GM12891 (cell line): ENCODE measurements at regions not wholly inside any gene's neighbourhood (a gene's known extent, or its start where the extent isn't known, plus 50 kb on each side); places are given as distances from the start of the nearest gene placed in this dataset.

Experiments
- PAX5 ChIP-seq: IDR thresholded peaks from 2 replicates; pipeline ENCODE4 v1.6.1; 2011; ENCODE audit warnings: low read length, moderate library complexity, mild to moderate bottlenecking; ENCODE audit not compliant: insufficient read depth, severe bottlenecking
- POLR2A ChIP-seq: IDR thresholded peaks from 2 replicates; pipeline ENCODE4 v1.6.1; 2011; ENCODE audit warnings: low read depth, low read length, control low read depth
- POLR2AphosphoS5 ChIP-seq: IDR thresholded peaks from 2 replicates; pipeline ENCODE4 v1.6.1; 2011; ENCODE audit warnings: low read depth, low read length, control low read depth
- POU2F2 ChIP-seq: IDR thresholded peaks from 2 replicates; pipeline ENCODE4 v1.6.1; 2011; ENCODE audit warnings: low read depth, mild to moderate bottlenecking, control low read depth, low read length, moderate library complexity
- SPI1 ChIP-seq: IDR thresholded peaks from 2 replicates; pipeline ENCODE4 v1.6.1; 2011; ENCODE audit warnings: low read depth, low read length, control low read depth
- TAF1 ChIP-seq: IDR thresholded peaks from 2 replicates; pipeline ENCODE4 v1.6.1; 2011; ENCODE audit warnings: low read depth, low read length, control low read depth

- TF ChIP-seq TAF1 (no peak), POLR2AphosphoS5 (no peak), POU2F2 (no peak), SPI1 (no peak), POLR2A (no peak), PAX5 (no peak)
Observed at GRCh38 chr20:25989196-25989595, 292.5 kb upstream of the ZNF337 start.
